Caco-2 (cell line): ENCODE measurements at regions not wholly inside any gene's neighbourhood (a gene's known extent, or its start where the extent isn't known, plus 50 kb on each side); places are given as distances from the start of the nearest gene placed in this dataset.

Experiments
- BruUV-seq: library from RNA; stranded (reverse); fragments of 400-500 nt; replicated peaks from 2 replicates; lab custom pipeline; 2021; lab: Mats Ljungman, UMichigan
- CTCF ChIA-PET: fragments of 300-600 bp; sonication (Branson Sonifier 250); formaldehyde crosslinking; loops from one replicate; lab custom pipeline; 2022; ENCODE audit warnings: antibody characterized with exemption; lab: Charles Lee
- POLR2A ChIA-PET: fragments of 300-600 bp; sonication (Branson Sonifier 250); formaldehyde crosslinking; loops from one replicate; lab custom pipeline; 2022; ENCODE audit warnings: antibody characterized with exemption; lab: Charles Lee
- DNase-seq, 2 experiments: peaks; one replicate each; pipeline versions ENCODE4 v3.0.0 to v3.0.0-alpha.2; 2020 to 2022
- H3K27me3 ChIP-seq: replicated peaks from 2 replicates; pipeline ENCODE4 v1.6.0; 2011; ENCODE audit warnings: low read length; ENCODE audit not compliant: control insufficient read depth, insufficient read depth
- H3K36me3 ChIP-seq: 2 replicates; pipeline ENCODE4 v1.5.1; 2011; ENCODE audit warnings: low read length; ENCODE audit not compliant: control insufficient read depth, insufficient read depth
- H3K4me1 ChIP-seq: fragments of 250-450 bp; sonication (Bioruptor Pico); 2 replicates; pipeline ENCODE4 v1.5.1; 2020; ENCODE audit warnings: mild to moderate bottlenecking
- H3K4me3 ChIP-seq: 2 replicates; pipeline ENCODE4 v1.5.1; 2011; ENCODE audit warnings: low read depth, mild to moderate bottlenecking, control low read depth, low read length
- H3K9me3 ChIP-seq: fragments of 250-450 bp; sonication (Bioruptor Pico); 2 replicates; pipeline ENCODE4 v1.5.1; 2020; ENCODE audit warnings: mild to moderate bottlenecking, moderate library complexity
- H3K27ac Mint-ChIP-seq: one replicate; pipeline ENCODE4 v1.8.0; 2022; ENCODE audit warnings: mixed read lengths; ENCODE audit not compliant: unreplicated experiment
- H3K27me3 Mint-ChIP-seq: one replicate; pipeline ENCODE4 v1.8.0; 2022; ENCODE audit warnings: mixed read lengths; ENCODE audit not compliant: insufficient read depth, unreplicated experiment
- H3K36me3 Mint-ChIP-seq: one replicate; pipeline ENCODE4 v1.8.0; 2022; ENCODE audit warnings: mild to moderate bottlenecking, mixed read lengths; ENCODE audit not compliant: insufficient read depth, unreplicated experiment
- H3K4me1 Mint-ChIP-seq: one replicate; pipeline ENCODE4 v1.8.0; 2022; ENCODE audit warnings: low read depth, mixed read lengths; ENCODE audit not compliant: unreplicated experiment
- H3K4me3 Mint-ChIP-seq: one replicate; pipeline ENCODE4 v1.8.0; 2022; ENCODE audit warnings: mild to moderate bottlenecking, moderate library complexity, mixed read lengths; ENCODE audit not compliant: unreplicated experiment
- H3K9me3 Mint-ChIP-seq: one replicate; pipeline ENCODE4 v1.8.0; 2022; ENCODE audit warnings: mixed read lengths; ENCODE audit not compliant: unreplicated experiment
- CTCF ChIP-seq, 2 experiments: fragments of 200-600 bp in 1 of 2; IDR thresholded peaks; 1 replicate in 1 of 2; 2 replicates in 1 of 2; pipeline versions ENCODE4 v1.5.1 to v1.8.0; 2011 to 2022; ENCODE audit warnings: antibody characterized with exemption in 1 of 2, control low read depth in 1 of 2, inconsistent platforms in 1 of 2, low read depth in 1 of 2, low read length in 1 of 2, mild to moderate bottlenecking in 1 of 2, moderate library complexity in 1 of 2; ENCODE audit not compliant: insufficient read depth in 1 of 2, severe bottlenecking in 1 of 2, unreplicated experiment in 1 of 2
- intact Hi-C: fragments of 100-400 bp; cut with micrococcal nuclease; formaldehyde crosslinking; loops from one replicate; pipeline ENCODE4 v1.10.0; 2022; ENCODE audit not compliant: unreplicated experiment

GRCh38 chr11:71098776-71099175 lies 153.6 kb downstream of the SHANK2 start:
- BruUV-seq, result no TSS peak
- TF ChIP-seq CTCF (IDR thresholded peaks at IDR 0.05; ENCODE audit: insufficient read depth in 1 of 2, low read depth in 1 of 2, low read length in 1 of 2, severe bottlenecking in 1 of 2, unreplicated experiment in 1 of 2), result no peak
- Mint-ChIP-seq H3K36me3 (peaks cover 90% of the 10 kb centered on the region), H3K4me3 (no peak overlapping the region), H3K9me3 (no peaks in the 10 kb centered on the region), H3K27ac (no peak overlapping the region), H3K27me3 (no peaks in the 10 kb centered on the region), H3K4me1 (no peaks in the 10 kb centered on the region)
- CTCF ChIA-PET, result interaction anchor here (1.0 kb wide), 1 partner anchor 12 kb away, joined by 3 read pairs; no protein-coding TSS in a partner anchor
- POLR2A ChIA-PET, result no interaction called here
- intact Hi-C loops, result no loop called here
- Histone ChIP-seq H3K36me3 (peaks cover 5% of the 10 kb centered on the region), H3K4me3 (no peak overlapping the region), H3K9me3 (no peaks in the 10 kb centered on the region), H3K27me3 (no peaks in the 10 kb centered on the region), H3K4me1 (no peaks in the 10 kb centered on the region)
- no peak for DNase-seq

GRCh38 chr11:71097506-71098240 lies 154.7 kb downstream of the SHANK2 start:
- H3K9me3 Mint-ChIP-seq, result no peaks in the 10 kb centered on the region
- TF ChIP-seq CTCF (IDR thresholded peaks at IDR 0.05; ENCODE audit: insufficient read depth in 1 of 2, low read depth in 1 of 2, low read length in 1 of 2, severe bottlenecking in 1 of 2, unreplicated experiment in 1 of 2), result no peak
- H3K4me3 ChIP-seq, result no peak overlapping the region
- H3K36me3 ChIP-seq, result peaks cover 5% of the 10 kb centered on the region
- ChIA-PET POLR2A (no interaction called here), CTCF (interaction anchor here (1.0 kb wide), 1 partner anchor 11 kb away, joined by 3 read pairs; no protein-coding TSS in a partner anchor)
- BruUV-seq, result no TSS peak
- DNase-seq, result peak in 1 of 2 experiments; percentile 32
- intact Hi-C loops, result no loop called here
- peaks cover 97% of the 10 kb centered on the region for H3K36me3 Mint-ChIP-seq
- H3K4me3 Mint-ChIP-seq, result no peak overlapping the region
- no peaks in the 10 kb centered on the region for H3K27me3 ChIP-seq
- H3K27ac Mint-ChIP-seq, result no peak overlapping the region
- no peaks in the 10 kb centered on the region for H3K4me1 Mint-ChIP-seq
- H3K4me1 ChIP-seq, result no peaks in the 10 kb centered on the region
- no peaks in the 10 kb centered on the region for H3K9me3 ChIP-seq
- no peaks in the 10 kb centered on the region for H3K27me3 Mint-ChIP-seq

GRCh38 chr11:71096751-71097388 lies 155.5 kb downstream of the SHANK2 start:
- no peak for TF ChIP-seq CTCF (IDR thresholded peaks at IDR 0.05; ENCODE audit: insufficient read depth in 1 of 2, low read depth in 1 of 2, low read length in 1 of 2, severe bottlenecking in 1 of 2, unreplicated experiment in 1 of 2)
- no peak for DNase-seq
- H3K36me3 Mint-ChIP-seq, result peaks cover 97% of the 10 kb centered on the region
- no peak overlapping the region for H3K27ac Mint-ChIP-seq
- no peaks in the 10 kb centered on the region for H3K27me3 Mint-ChIP-seq
- no TSS peak for BruUV-seq
- POLR2A ChIA-PET, result no interaction called here
- intact Hi-C loops, result no loop called here
- H3K4me1 ChIP-seq, result no peaks in the 10 kb centered on the region
- H3K27me3 ChIP-seq, result no peaks in the 10 kb centered on the region
- H3K9me3 ChIP-seq, result no peaks in the 10 kb centered on the region
- CTCF ChIA-PET, result no interaction called here
- H3K4me3 ChIP-seq, result no peak overlapping the region
- peaks cover 6% of the 10 kb centered on the region for H3K36me3 ChIP-seq
- H3K4me1 Mint-ChIP-seq, result no peaks in the 10 kb centered on the region
- no peaks in the 10 kb centered on the region for H3K9me3 Mint-ChIP-seq
- no peak overlapping the region for H3K4me3 Mint-ChIP-seq
